Skeletal muscle satellite cell (primary cell): ENCODE measurements at regions not wholly inside any gene's neighbourhood (a gene's known extent, or its start where the extent isn't known, plus 50 kb on each side); places are given as distances from the start of the nearest gene placed in this dataset.

ENCODE experiments used
- H3K27me3 ChIP-seq: 2 replicates; pipeline ENCODE4 v1.7.0; 2013; ENCODE audit warnings: low read length; ENCODE audit not compliant: control insufficient read depth, insufficient read depth
- H3K36me3 ChIP-seq: 2 replicates; pipeline ENCODE4 v1.7.0; 2013; ENCODE audit warnings: mild to moderate bottlenecking, control low read depth, low read length; ENCODE audit not compliant: insufficient read depth
- H3K4me1 ChIP-seq: 2 replicates; pipeline ENCODE4 v1.7.0; 2013; ENCODE audit warnings: low read length; ENCODE audit not compliant: control insufficient read depth, insufficient read depth
- H3K4me2 ChIP-seq: 2 replicates; pipeline ENCODE4 v1.7.0; 2013; ENCODE audit warnings: mild to moderate bottlenecking, low read length
- H3K4me3 ChIP-seq: 2 replicates; pipeline ENCODE4 v1.7.0; 2013; ENCODE audit warnings: low read length
- H3K9ac ChIP-seq: 2 replicates; pipeline ENCODE4 v1.7.0; 2013; ENCODE audit warnings: mild to moderate bottlenecking, low read depth, low read length, moderate library complexity
- H3K9me3 ChIP-seq: replicated peaks from 2 replicates; pipeline ENCODE4 v1.7.0; 2013; ENCODE audit warnings: mild to moderate bottlenecking, control low read depth, low read length

DNA sequence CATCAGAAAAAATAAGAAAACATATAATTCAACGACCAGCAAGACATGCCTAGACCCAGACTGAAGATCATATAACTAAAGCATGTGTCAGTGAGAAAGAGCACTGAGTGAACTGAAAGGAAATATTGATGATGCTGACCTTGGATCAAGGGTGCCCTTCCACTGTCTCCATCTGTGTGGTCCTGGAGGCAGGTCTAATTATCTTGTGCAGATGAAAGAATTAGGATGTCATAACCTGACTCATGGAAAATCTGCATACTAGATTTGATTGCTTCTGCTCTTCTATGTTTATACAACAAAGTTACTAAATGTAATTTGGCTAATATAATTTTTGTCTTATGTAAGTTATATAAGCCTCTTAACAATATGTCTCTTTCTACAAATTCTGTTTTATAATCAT, 264.6 kb upstream of the TGFBR2 start:
- peak overlapping the region; percentile 29 for H3K4me2 ChIP-seq
- H3K4me3 ChIP-seq, result no peak overlapping the region
- H3K36me3 ChIP-seq, result no peaks in the 10 kb centered on the region
- no peaks in the 10 kb centered on the region for H3K27me3 ChIP-seq
- H3K9ac ChIP-seq, result peak overlapping the region; percentile 29
- H3K4me1 ChIP-seq, result peaks cover 54% of the 10 kb centered on the region
- no peaks in the 10 kb centered on the region for H3K9me3 ChIP-seq

DNA sequence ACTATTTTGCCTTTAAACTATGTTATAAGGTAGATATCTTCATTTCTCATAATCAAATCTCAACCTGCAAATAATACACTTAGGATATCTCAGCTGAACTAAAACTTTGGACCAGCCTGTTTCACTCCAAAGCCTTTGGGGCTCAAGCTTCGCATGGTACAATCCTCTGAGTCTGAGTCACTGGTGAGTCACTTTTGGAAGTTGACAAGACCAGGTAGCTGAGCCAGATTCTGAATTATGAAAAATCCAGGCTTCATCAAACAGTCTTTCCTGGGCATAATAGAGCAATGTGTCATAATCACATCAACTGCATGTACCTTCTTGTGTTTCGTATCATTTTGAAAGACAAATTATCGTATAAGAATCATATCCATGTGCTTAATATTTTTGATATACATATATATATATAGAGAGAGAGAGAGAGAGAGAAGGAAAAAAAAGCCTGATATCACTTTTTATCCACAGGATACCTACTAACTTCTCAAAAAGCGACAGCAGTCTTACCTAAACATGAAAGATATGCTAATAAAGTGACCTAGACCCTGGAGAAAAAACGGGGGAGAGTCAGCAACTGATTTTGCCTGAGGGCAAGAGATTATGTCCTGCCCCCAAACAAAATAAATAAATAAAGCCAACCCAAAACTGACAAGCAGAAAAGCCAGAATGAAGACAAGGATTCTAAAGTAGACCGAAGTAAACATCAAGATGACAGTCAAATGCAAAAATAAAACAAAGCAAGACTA, 263.9 kb upstream of the TGFBR2 start:
- Histone ChIP-seq H3K4me1 (peaks cover 61% of the 10 kb centered on the region), H3K9me3 (no peaks in the 10 kb centered on the region), H3K27me3 (no peaks in the 10 kb centered on the region), H3K36me3 (no peaks in the 10 kb centered on the region), H3K4me2 (peak overlapping the region; percentile 29), H3K4me3 (no peak overlapping the region), H3K9ac (peak overlapping the region; percentile 60)

DNA sequence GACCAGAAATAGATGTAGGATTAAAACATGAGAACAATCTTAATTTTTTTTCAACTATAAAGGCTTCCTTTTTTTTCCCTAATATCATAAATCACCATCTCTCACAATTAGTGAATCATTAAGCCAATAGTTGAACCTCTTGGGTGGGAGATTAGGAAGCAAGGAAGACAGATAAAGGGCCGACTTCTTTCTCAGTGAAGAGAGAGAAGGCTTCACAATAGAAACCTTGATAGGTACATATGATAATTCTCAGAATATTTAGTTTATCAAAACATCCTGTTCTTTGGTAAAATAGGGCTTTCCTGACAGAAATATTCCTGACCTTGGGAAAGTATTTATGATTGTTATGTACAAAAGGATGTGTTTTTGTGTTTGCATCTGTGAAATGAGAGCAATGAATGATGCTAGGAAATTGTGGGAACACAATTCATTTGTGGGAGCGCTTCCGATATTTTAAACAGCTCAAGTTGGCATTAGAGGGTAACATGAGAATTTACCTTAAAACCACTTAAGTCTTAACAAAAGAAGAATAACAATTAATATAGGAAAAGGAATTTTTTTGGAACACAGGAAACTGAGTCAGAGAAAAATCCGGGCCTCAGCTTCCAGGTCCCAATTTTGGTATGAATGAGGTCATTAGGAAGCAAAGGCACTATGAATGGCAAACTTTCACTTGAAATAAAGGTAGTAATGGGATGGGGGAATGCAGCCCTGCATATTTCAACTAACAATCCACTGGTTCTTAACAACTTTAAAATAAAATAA, 263.2 kb upstream of the TGFBR2 start:
- no peaks in the 10 kb centered on the region for H3K9me3 ChIP-seq
- no peak overlapping the region for H3K4me3 ChIP-seq
- H3K4me1 ChIP-seq, result peaks cover 67% of the 10 kb centered on the region
- no peaks in the 10 kb centered on the region for H3K27me3 ChIP-seq
- H3K4me2 ChIP-seq, result peak overlapping the region; percentile 8
- H3K9ac ChIP-seq, result peak overlapping the region; percentile 60
- H3K36me3 ChIP-seq, result no peaks in the 10 kb centered on the region

DNA sequence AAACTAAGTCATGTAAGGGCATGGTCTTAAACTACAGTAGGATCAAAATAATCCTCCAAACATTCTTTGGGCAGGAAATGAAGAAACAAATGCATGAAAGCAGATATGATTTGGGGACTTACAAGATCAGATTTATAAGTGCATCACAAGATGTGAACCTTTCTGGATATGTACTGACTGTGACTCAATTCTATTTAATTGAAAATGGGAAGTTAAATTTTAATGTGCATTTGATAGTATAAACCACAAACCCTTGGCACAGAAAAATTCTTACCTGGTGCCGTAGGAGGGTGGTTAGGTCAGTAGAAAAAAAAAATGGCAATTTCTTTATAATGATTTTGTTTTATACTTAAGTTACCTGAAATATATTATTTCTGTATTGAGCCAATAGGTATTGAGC, 262.5 kb upstream of the TGFBR2 start:
- no peak overlapping the region for H3K9ac ChIP-seq
- peaks cover 73% of the 10 kb centered on the region for H3K4me1 ChIP-seq
- no peak overlapping the region for H3K4me2 ChIP-seq

DNA sequence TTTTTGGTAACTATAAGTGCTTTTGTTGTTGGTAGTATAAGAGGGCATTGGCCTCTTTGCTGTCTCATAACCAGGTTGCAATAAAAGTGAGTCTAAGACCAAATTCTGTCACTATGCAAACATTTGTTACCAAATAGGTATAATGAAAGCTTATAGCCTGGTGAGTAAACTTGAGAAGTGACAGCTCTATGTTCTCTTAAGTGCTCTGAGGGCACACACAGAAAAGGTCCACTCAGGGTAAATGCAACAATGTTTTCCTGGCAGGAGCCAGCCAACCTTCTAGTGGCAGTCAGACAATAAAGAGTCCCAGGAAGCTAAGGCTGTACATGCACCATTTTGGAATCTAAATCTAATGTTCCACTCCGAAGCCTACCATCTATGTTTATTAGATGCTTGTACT, 262.1 kb upstream of the TGFBR2 start:
- no peak overlapping the region for H3K4me2 ChIP-seq
- H3K4me1 ChIP-seq, result peaks cover 76% of the 10 kb centered on the region
- no peaks in the 10 kb centered on the region for H3K36me3 ChIP-seq
- H3K27me3 ChIP-seq, result no peaks in the 10 kb centered on the region
- H3K9me3 ChIP-seq, result no peaks in the 10 kb centered on the region
- H3K9ac ChIP-seq, result no peak overlapping the region
- H3K4me3 ChIP-seq, result no peak overlapping the region

More for the DNA sequence above, 262.5 kb upstream of the TGFBR2 start:
- Histone ChIP-seq H3K36me3 (no peaks in the 10 kb centered on the region), H3K4me3 (no peak overlapping the region), H3K9me3 (no peaks in the 10 kb centered on the region), H3K27me3 (no peaks in the 10 kb centered on the region)

DNA sequence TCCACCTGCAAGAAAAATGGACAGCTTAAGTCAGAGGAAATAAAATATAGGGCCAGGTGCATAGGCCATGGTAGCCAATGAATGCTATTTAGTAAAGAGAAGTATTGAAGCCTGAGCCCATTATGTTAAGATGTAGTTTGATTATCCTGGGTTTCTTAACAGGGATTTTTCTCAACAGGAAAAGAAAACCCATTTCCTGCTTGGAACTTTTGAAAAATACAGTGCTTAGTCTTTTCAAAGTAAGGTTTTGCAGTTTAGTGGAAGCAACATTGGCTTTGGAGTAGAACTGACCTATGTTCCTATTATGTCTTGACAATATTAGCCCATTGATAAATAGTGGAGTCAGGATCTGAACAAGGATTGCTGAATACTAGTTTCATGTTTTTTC, 259.5 kb upstream of the TGFBR2 start:
- H3K4me2 ChIP-seq, result peak overlapping the region; percentile 26
- H3K4me3 ChIP-seq, result no peak overlapping the region
- H3K27me3 ChIP-seq, result no peaks in the 10 kb centered on the region
- H3K9me3 ChIP-seq, result no peaks in the 10 kb centered on the region
- H3K9ac ChIP-seq, result peak overlapping the region; percentile 67
- H3K36me3 ChIP-seq, result no peaks in the 10 kb centered on the region
- peaks cover 79% of the 10 kb centered on the region for H3K4me1 ChIP-seq

DNA sequence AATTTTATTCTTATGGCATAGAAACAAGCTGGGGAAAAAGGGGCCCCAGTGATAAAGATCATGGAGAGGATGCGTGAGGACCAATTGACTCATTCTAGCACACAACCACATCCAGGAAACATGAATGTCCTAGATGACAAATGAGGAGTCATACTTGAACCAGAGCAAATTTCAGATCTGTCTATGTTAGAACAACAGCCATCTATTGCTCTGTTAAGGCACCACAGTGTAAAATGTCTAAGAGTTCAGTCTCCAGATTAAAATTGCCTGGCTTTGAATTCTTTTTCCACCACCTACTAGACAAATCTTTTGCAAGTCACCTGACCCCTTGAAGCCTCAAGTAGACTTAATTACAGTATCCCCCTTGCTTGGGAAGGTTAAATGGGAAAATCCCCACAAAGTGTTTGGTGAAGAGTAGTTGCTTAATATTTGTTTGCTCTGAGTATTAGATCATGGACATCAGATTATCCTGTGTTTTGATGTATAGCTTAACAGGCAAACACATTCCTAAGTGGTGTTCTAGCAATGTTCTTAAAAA, 258.7 kb upstream of the TGFBR2 start:
- H3K4me2 ChIP-seq, result peak overlapping the region; percentile 65
- peak overlapping the region; percentile 68 for H3K9ac ChIP-seq
- no peaks in the 10 kb centered on the region for H3K9me3 ChIP-seq
- no peaks in the 10 kb centered on the region for H3K27me3 ChIP-seq
- no peaks in the 10 kb centered on the region for H3K36me3 ChIP-seq
- peaks cover 76% of the 10 kb centered on the region for H3K4me1 ChIP-seq
- H3K4me3 ChIP-seq, result no peak overlapping the region

DNA sequence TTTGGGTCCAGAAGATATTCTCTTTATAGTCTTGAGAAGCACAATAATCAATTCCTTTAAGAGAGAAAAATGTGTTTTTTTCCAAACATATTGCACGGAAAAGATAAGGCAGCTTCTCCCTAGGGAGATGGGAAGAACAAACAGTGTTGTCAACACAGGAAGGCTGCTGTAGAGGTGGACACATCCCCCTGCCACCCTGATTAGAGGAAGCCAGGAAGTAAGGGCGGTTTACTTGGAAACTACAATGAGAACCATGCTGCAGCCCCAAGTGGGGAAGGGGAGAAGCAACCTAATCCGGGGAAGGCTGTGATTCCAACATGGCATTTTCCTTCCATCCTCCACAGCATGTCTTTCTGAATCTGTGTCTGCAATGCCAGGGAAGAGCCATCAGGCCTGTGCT, 256.9 kb upstream of the TGFBR2 start:
- Histone ChIP-seq H3K36me3 (no peaks in the 10 kb centered on the region), H3K9me3 (no peaks in the 10 kb centered on the region), H3K4me2 (no peak overlapping the region), H3K4me3 (no peak overlapping the region), H3K9ac (no peak overlapping the region), H3K4me1 (peaks cover 63% of the 10 kb centered on the region), H3K27me3 (no peaks in the 10 kb centered on the region)

DNA sequence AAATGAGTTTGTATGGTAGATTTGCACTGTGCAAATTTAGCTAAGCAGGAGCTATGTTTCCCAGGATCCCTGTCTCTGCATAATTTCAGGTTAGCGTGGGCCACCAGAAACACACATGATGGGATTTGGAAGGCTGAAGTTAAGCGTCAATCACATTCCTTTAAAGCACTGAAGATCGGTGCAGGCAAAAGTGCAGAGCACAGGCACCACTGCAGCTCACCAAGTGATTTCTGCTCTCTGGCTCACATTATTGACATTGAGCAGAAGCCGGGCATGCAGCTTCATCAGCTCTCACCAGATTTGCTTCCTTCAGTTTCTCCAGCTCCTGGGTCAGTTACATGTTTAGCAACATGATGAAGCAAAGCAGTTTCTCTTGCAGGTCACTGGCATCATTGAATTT, 256.4 kb upstream of the TGFBR2 start:
- Histone ChIP-seq H3K9ac (no peak overlapping the region), H3K4me3 (no peak overlapping the region), H3K4me1 (peaks cover 66% of the 10 kb centered on the region), H3K27me3 (no peaks in the 10 kb centered on the region), H3K36me3 (no peaks in the 10 kb centered on the region), H3K4me2 (no peak overlapping the region), H3K9me3 (no peaks in the 10 kb centered on the region)

DNA sequence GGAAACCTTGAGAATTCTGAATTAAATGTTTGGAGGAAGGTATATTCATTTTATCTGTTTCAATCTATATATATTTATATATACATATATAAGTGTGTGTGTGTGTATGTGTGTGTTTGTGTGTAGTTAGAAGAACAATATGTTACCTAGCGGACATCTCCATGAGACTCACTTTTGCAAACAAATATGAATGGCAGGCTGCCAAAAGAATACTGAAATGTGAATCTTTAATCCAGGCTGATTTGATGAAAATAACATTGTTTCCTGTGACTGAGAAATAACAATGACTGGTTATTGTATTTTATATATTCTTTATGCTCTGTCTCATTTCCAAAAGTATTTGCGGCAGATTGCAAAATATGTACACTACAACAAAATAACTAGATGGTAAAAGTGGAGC, 255.5 kb upstream of the TGFBR2 start:
- peaks cover 60% of the 10 kb centered on the region for H3K4me1 ChIP-seq
- H3K9ac ChIP-seq, result no peak overlapping the region
- no peak overlapping the region for H3K4me2 ChIP-seq
- no peak overlapping the region for H3K4me3 ChIP-seq
- no peaks in the 10 kb centered on the region for H3K36me3 ChIP-seq
- H3K9me3 ChIP-seq, result no peaks in the 10 kb centered on the region
- H3K27me3 ChIP-seq, result no peaks in the 10 kb centered on the region

DNA sequence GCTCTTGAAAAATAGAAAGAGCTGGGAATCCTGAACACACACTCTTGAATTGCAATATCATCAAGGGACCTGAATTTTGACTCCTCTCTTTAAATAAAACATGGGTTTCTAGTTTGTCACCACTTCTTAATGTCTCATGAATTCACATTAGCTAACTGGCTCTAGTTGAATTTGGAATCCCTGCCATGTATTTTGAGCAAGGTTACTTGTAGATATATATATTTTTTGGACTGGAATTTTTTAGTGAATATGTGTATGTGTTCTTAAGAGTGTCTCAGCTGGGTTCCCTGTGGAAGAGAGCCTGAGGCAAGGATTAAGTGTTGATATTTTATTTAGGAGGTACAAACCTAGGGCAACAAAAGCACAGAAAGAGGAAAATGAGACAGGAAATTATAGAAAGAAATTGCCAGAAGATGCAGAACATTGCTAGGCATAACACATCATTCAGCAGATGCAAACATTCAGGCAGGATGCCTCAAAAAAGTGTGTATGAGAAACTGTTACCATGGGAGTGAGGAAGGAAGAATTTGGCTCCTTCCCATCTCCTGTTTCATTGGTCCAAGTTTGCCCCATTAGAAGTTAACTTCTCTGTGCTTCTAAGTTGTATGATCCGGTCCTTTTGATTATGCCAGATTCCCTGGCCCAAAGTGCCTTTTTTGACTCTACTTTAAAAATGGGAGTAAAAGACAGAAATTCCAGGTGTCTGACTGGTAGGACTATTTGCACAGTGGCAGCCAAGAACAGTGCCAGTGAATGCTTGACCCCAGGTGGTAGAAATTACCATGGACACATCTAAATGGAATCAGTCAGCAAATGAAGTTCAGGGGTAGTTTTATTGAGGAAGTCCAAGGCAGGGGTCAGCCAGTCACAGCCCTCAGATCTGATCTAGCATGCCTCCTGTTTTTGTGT, 253.7 kb upstream of the TGFBR2 start:
- Histone ChIP-seq H3K4me3 (no peak overlapping the region), H3K4me1 (peaks cover 57% of the 10 kb centered on the region)

More for the DNA sequence above, 253.7 kb upstream of the TGFBR2 start:
- Histone ChIP-seq H3K27me3 (no peaks in the 10 kb centered on the region), H3K9ac (no peak overlapping the region), H3K4me2 (no peak overlapping the region), H3K36me3 (no peaks in the 10 kb centered on the region), H3K9me3 (no peaks in the 10 kb centered on the region)
